OCI-LY1 (cell line): ENCODE measurements at regions not wholly inside any gene's neighbourhood (a gene's known extent, or its start where the extent isn't known, plus 50 kb on each side); places are given as distances from the start of the nearest gene placed in this dataset.

Experiments used
- H2AFZ ChIP-seq: fragments of 200-600 bp; sonication (generic), shearing (Covaris generic); 2 replicates; pipeline ENCODE4 v1.6.0; 2014; ENCODE audit warnings: antibody characterized with exemption, mild to moderate bottlenecking, low read length
- H3F3A ChIP-seq: fragments of 200-600 bp; sonication (generic), shearing (Covaris generic); 2 replicates; pipeline ENCODE4 v1.6.0; 2014; ENCODE audit warnings: mild to moderate bottlenecking, antibody characterized with exemption, low read length, moderate library complexity; ENCODE audit not compliant: insufficient read depth
- H3K27ac ChIP-seq: fragments of 200-600 bp; sonication (generic); 2 replicates; pipeline ENCODE4 v1.5.1; 2014; ENCODE audit warnings: low read length, mixed run types, mild to moderate bottlenecking, low read depth; ENCODE audit not compliant: poor library complexity, severe bottlenecking
- H3K27me3 ChIP-seq: fragments of 200-600 bp; sonication (generic); 2 replicates; pipeline ENCODE4 v1.6.0; 2014; ENCODE audit warnings: antibody characterized with exemption, mild to moderate bottlenecking, low read length, moderate library complexity; ENCODE audit not compliant: insufficient read depth
- H3K36me3 ChIP-seq: fragments of 200-600 bp; sonication (generic); 2 replicates; pipeline ENCODE4 v1.6.1; 2014; ENCODE audit warnings: mild to moderate bottlenecking, antibody characterized with exemption, low read length, moderate library complexity, mixed read lengths; ENCODE audit not compliant: insufficient read depth
- H3K4me1 ChIP-seq: fragments of 200-600 bp; sonication (generic); 2 replicates; pipeline ENCODE4 v1.5.1; 2014; ENCODE audit warnings: mild to moderate bottlenecking, low read length, moderate library complexity; ENCODE audit not compliant: insufficient read depth, severe bottlenecking
- H3K4me2 ChIP-seq: fragments of 200-600 bp; sonication (generic), shearing (Covaris generic); 2 replicates; pipeline ENCODE4 v1.6.1; 2014; ENCODE audit warnings: low read length
- H3K4me3 ChIP-seq: fragments of 200-600 bp; sonication (generic); 2 replicates; pipeline ENCODE4 v1.5.1; 2014; ENCODE audit warnings: low read length, low read depth, mild to moderate bottlenecking, mixed read lengths; ENCODE audit not compliant: poor library complexity, severe bottlenecking
- H3K79me2 ChIP-seq: fragments of 200-600 bp; shearing (Covaris generic); 2 replicates; pipeline ENCODE4 v1.6.1; 2016; ENCODE audit warnings: mixed run types, low read length, mixed read lengths; ENCODE audit not compliant: insufficient read depth
- H3K9ac ChIP-seq: fragments of 200-600 bp; sonication (generic), shearing (Covaris generic); 2 replicates; pipeline ENCODE4 v1.6.1; 2014; ENCODE audit warnings: mild to moderate bottlenecking, low read length, mixed read lengths
- H3K9me2 ChIP-seq: fragments of 200-600 bp; sonication (generic), shearing (Covaris generic); 2 replicates; pipeline ENCODE4 v1.6.1; 2014; ENCODE audit warnings: low read depth, mild to moderate bottlenecking, low read length, mixed read lengths
- H3K9me3 ChIP-seq: fragments of 200-600 bp; shearing (Covaris generic); 2 replicates; pipeline ENCODE4 v1.6.1; 2014; ENCODE audit warnings: low read length, mixed read lengths
- H4K20me1 ChIP-seq: fragments of 200-600 bp; sonication (generic), shearing (Covaris generic); 2 replicates; pipeline ENCODE4 v1.6.0; 2016; ENCODE audit warnings: mild to moderate bottlenecking, low read length; ENCODE audit not compliant: insufficient read depth
- CTCF ChIP-seq: fragments of 200-600 bp; sonication (generic), shearing (Covaris generic); IDR thresholded peaks from 2 replicates; pipeline ENCODE4 v1.5.1; 2017; ENCODE audit warnings: mild to moderate bottlenecking, antibody characterized with exemption, low read length, moderate library complexity, mixed read lengths
- EZH2 ChIP-seq: fragments of 200-600 bp; sonication (generic), shearing (Covaris generic); IDR thresholded peaks from 2 replicates; pipeline ENCODE4 v1.8.0; 2017; ENCODE audit warnings: borderline replicate concordance, mixed run types, mild to moderate bottlenecking, antibody characterized with exemption, low read length, moderate library complexity, mixed read lengths

- Histone ChIP-seq H4K20me1 (no peaks in the 10 kb centered on the region), H3K4me2 (no peak overlapping the region), H3K36me3 (no peaks in the 10 kb centered on the region), H3K27ac (no peak overlapping the region), H3K27me3 (no peaks in the 10 kb centered on the region), H2AFZ (no peak overlapping the region), H3K4me1 (no peaks in the 10 kb centered on the region), H3K4me3 (no peak overlapping the region), H3K9ac (no peak overlapping the region), H3K9me3 (no peaks in the 10 kb centered on the region), H3K9me2 (no peaks in the 10 kb centered on the region), H3K79me2 (no peaks in the 10 kb centered on the region), H3F3A (no peaks in the 10 kb centered on the region)
- TF ChIP-seq CTCF, result no peak
- TF ChIP-seq EZH2, result no peak
These were observed 57.4 kb upstream of the ZBTB20 start for GRCh38 chr3:115204475-115204874.

- Histone ChIP-seq H3K79me2 (no peaks in the 10 kb centered on the region), H3K4me3 (no peak overlapping the region), H3F3A (no peaks in the 10 kb centered on the region), H3K4me2 (no peak overlapping the region), H3K27ac (no peak overlapping the region), H2AFZ (no peak overlapping the region), H3K27me3 (no peaks in the 10 kb centered on the region), H3K4me1 (no peaks in the 10 kb centered on the region), H3K9me3 (no peaks in the 10 kb centered on the region), H3K9ac (no peak overlapping the region), H4K20me1 (no peaks in the 10 kb centered on the region), H3K36me3 (no peaks in the 10 kb centered on the region), H3K9me2 (no peaks in the 10 kb centered on the region)
- TF ChIP-seq CTCF, result no peak
- TF ChIP-seq EZH2, result no peak
These were observed 61.1 kb upstream of the ZBTB20 start for GRCh38 chr3:115208066-115208750.

GRCh38 chr3:115211810-115212492 lies 64.9 kb upstream of the ZBTB20 start:
- Histone ChIP-seq H3K9me3 (no peaks in the 10 kb centered on the region), H4K20me1 (no peaks in the 10 kb centered on the region), H3K4me1 (no peaks in the 10 kb centered on the region), H3K4me2 (no peak overlapping the region), H3K27ac (no peak overlapping the region), H3K4me3 (no peak overlapping the region), H2AFZ (no peak overlapping the region), H3K9me2 (no peaks in the 10 kb centered on the region), H3K9ac (no peak overlapping the region), H3F3A (no peaks in the 10 kb centered on the region), H3K36me3 (no peaks in the 10 kb centered on the region), H3K27me3 (no peaks in the 10 kb centered on the region), H3K79me2 (no peaks in the 10 kb centered on the region)
- TF ChIP-seq CTCF (no peak), EZH2 (no peak)
